Adrenal gland (tissue), 5 donors: ENCODE measurements at regions not wholly inside any gene's neighbourhood (a gene's known extent, or its start where the extent isn't known, plus 50 kb on each side); places are given as distances from the start of the nearest gene placed in this dataset.

Experiments
- POLR2A ChIP-seq, 2 donors: fragments of 450-650 bp; IDR thresholded peaks; one replicate each; pipeline ENCODE4 v1.6.1; 2017; ENCODE audit warnings: antibody characterized with exemption in 2 of 2, mild to moderate bottlenecking in 2 of 2, moderate library complexity in 1 of 2
- TF ChIP-seq, protein P1 (sequence below), 6 experiments: fragments of 450-650 bp in 4 of 6; fragments of 200-600 bp in 2 of 6; sonication (generic) in 1 of 6; IDR thresholded peaks; 1 replicate in 5 of 6; 2 replicates in 1 of 6; pipeline versions ENCODE4 v1.5.1 to v1.8.0; 2016 to 2021; ENCODE audit warnings: antibody characterized with exemption in 6 of 6, mild to moderate bottlenecking in 2 of 6, moderate library complexity in 1 of 6
- donor health status: DM: no; HTN: no; CAD: no.

DNA sequence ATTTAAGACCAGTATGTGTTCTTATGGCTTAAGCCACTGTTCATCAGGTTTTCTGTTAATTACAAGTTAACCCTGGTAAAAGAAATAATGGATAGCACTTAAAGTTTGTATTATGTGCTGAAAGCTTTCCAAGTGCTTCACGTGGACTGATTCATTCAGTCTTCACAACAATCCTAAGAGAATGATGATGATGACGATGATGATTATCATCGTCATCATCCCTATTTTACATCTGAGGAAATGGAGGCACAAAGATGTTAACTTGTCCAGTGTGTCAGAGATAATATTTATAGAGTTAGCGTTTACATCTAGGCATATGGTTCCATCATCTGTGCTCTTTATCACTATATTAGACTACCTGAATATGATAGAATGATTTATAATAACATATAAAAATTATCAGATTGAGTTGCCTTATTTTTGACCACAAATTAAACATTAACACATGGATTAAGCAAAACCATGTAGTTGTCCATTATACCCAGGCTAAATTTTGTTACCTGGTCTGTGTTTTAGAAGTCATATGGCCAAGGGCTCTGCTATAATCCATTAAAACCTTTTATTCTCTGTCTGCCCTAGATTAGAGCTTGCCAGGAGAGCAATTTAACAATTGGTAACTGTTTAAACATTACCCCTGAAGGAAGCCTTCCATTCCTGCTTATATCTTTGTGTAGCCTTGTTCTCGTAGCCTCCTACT is 102.3 kb upstream of the MAP3K1 start:
- TF ChIP-seq, protein P1, sequence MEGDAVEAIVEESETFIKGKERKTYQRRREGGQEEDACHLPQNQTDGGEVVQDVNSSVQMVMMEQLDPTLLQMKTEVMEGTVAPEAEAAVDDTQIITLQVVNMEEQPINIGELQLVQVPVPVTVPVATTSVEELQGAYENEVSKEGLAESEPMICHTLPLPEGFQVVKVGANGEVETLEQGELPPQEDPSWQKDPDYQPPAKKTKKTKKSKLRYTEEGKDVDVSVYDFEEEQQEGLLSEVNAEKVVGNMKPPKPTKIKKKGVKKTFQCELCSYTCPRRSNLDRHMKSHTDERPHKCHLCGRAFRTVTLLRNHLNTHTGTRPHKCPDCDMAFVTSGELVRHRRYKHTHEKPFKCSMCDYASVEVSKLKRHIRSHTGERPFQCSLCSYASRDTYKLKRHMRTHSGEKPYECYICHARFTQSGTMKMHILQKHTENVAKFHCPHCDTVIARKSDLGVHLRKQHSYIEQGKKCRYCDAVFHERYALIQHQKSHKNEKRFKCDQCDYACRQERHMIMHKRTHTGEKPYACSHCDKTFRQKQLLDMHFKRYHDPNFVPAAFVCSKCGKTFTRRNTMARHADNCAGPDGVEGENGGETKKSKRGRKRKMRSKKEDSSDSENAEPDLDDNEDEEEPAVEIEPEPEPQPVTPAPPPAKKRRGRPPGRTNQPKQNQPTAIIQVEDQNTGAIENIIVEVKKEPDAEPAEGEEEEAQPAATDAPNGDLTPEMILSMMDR (IDR thresholded peaks at IDR 0.05) = no peak
- no peak for TF ChIP-seq POLR2A (IDR thresholded peaks at IDR 0.05)
